ENCODE measurements at regions not wholly inside any gene's neighbourhood (a gene's known extent, or its start where the extent isn't known, plus 50 kb on each side); places are given as distances from the start of the nearest gene placed in this dataset.

DNA sequence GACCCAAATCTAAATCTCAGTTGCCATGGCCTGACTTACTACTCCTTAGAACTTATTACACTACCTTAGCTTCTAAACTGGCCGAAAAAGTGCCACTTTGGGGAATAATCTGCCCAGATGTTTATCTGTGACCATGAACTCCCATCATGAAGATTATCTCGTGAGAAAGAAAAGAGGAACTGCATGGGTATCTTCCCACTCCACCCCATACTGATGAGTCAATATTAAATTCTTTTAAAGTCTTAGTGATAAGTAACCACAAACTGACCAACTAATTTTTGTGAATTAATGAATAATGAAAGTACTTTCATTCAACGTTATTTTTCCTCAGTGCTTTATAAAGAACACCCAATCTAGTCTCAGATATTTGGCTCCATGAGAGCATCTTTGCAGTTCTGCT is 493.5 kb downstream of the EBF1 start:
- no peaks in the 10 kb centered on the region for H4K20me1 ChIP-seq (ENCODE audit: low read depth, low read length)

DNA sequence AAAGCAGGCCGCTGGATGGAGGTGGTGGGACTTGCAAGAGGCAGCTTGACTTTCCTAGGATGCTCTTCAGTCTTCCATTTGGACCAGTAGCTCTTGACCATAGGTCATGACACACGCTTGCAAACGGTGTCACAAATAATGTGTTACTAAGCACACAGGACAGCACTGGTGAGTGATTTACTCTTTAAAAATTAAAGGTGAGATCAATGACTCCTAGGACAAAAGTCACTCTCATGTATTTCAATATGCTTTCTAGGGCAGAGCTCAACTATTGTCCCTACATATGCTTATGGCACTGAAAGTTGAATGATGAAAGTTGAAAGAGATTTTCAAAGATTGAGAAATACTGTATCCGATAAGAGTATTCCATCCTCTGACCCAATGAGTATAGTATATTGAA is 496.7 kb downstream of the EBF1 start:
- H3K36me3 ChIP-seq (ENCODE audit: low read length), result no peaks in the 10 kb centered on the region
- no peaks in the 10 kb centered on the region for H3F3A ChIP-seq (ENCODE audit: insufficient read depth)
- H3K27me3 ChIP-seq (ENCODE audit: low read length), result no peaks in the 10 kb centered on the region
- TF ChIP-seq, protein P1, sequence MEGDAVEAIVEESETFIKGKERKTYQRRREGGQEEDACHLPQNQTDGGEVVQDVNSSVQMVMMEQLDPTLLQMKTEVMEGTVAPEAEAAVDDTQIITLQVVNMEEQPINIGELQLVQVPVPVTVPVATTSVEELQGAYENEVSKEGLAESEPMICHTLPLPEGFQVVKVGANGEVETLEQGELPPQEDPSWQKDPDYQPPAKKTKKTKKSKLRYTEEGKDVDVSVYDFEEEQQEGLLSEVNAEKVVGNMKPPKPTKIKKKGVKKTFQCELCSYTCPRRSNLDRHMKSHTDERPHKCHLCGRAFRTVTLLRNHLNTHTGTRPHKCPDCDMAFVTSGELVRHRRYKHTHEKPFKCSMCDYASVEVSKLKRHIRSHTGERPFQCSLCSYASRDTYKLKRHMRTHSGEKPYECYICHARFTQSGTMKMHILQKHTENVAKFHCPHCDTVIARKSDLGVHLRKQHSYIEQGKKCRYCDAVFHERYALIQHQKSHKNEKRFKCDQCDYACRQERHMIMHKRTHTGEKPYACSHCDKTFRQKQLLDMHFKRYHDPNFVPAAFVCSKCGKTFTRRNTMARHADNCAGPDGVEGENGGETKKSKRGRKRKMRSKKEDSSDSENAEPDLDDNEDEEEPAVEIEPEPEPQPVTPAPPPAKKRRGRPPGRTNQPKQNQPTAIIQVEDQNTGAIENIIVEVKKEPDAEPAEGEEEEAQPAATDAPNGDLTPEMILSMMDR (IDR thresholded peaks at IDR 0.05; ENCODE audit: insufficient read depth, low read length, poor library complexity, severe bottlenecking), result no peak
- no peak for TF ChIP-seq EZH2phosphoT487 (conservative IDR thresholded peaks at IDR 0.05; ENCODE audit: low read length)
- H3K4me3 ChIP-seq (ENCODE audit: insufficient read depth, low read length, poor library complexity, severe bottlenecking), result no peak overlapping the region
- no peaks in the 10 kb centered on the region for H3K79me2 ChIP-seq (ENCODE audit: insufficient read depth, low read length)
- no peak overlapping the region for H2AFZ ChIP-seq (ENCODE audit: low read depth, low read length, severe bottlenecking)
- H3K4me2 ChIP-seq (ENCODE audit: low read depth, low read length, poor library complexity, severe bottlenecking), result no peak overlapping the region
- no peaks in the 10 kb centered on the region for H3K9me3 ChIP-seq (ENCODE audit: insufficient read depth, low read length)
- no peaks in the 10 kb centered on the region for H3K9me2 ChIP-seq (replicated peaks; ENCODE audit: insufficient read depth, low read length)
- no peaks in the 10 kb centered on the region for H4K20me1 ChIP-seq (ENCODE audit: low read depth, low read length)
- no peak overlapping the region for H3K9ac ChIP-seq (ENCODE audit: low read length)
- no peak overlapping the region for H3K27ac ChIP-seq (ENCODE audit: low read depth, low read length)

More for the DNA sequence above, 493.5 kb downstream of the EBF1 start:
- Histone ChIP-seq H2AFZ (ENCODE audit: low read depth, low read length, severe bottlenecking) (no peak overlapping the region), H3K36me3 (ENCODE audit: low read length) (no peaks in the 10 kb centered on the region), H3K9me3 (ENCODE audit: insufficient read depth, low read length) (no peaks in the 10 kb centered on the region), H3K4me3 (ENCODE audit: insufficient read depth, low read length, poor library complexity, severe bottlenecking) (no peak overlapping the region), H3F3A (ENCODE audit: insufficient read depth) (no peaks in the 10 kb centered on the region), H3K4me2 (ENCODE audit: low read depth, low read length, poor library complexity, severe bottlenecking) (no peak overlapping the region), H3K27me3 (ENCODE audit: low read length) (no peaks in the 10 kb centered on the region), H3K27ac (ENCODE audit: low read depth, low read length) (no peak overlapping the region), H3K9ac (ENCODE audit: low read length) (no peak overlapping the region), H3K79me2 (ENCODE audit: insufficient read depth, low read length) (no peaks in the 10 kb centered on the region), H3K9me2 (replicated peaks; ENCODE audit: insufficient read depth, low read length) (no peaks in the 10 kb centered on the region)
- TF ChIP-seq, protein P1 (IDR thresholded peaks at IDR 0.05; ENCODE audit: insufficient read depth, low read length, poor library complexity, severe bottlenecking), result no peak
- no peak for TF ChIP-seq EZH2phosphoT487 (conservative IDR thresholded peaks at IDR 0.05; ENCODE audit: low read length)

DNA sequence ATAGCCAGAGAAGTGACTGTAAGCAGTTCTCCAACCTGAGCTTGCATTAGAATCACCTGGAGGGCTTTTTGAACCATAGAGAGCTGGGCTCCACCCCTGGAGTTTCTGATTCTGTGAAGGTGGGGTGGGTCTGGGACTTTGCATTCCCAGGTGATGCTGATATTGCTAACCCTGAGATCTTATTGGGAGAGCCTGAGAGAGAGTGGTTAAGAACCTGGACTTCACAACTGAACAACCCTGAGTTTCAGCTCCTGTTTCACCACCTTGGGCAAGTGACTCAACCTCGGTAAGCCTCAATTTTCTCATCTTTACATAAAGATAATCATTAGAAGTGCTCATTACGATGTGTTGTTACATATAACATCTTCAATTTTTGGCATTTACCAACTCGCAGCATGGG is 498.6 kb downstream of the EBF1 start:
- Histone ChIP-seq H3K27ac (ENCODE audit: low read depth, low read length) (no peak overlapping the region), H3K27me3 (ENCODE audit: low read length) (no peaks in the 10 kb centered on the region), H3K79me2 (ENCODE audit: insufficient read depth, low read length) (no peaks in the 10 kb centered on the region), H3K9me2 (replicated peaks; ENCODE audit: insufficient read depth, low read length) (no peaks in the 10 kb centered on the region), H4K20me1 (ENCODE audit: low read depth, low read length) (no peaks in the 10 kb centered on the region), H2AFZ (ENCODE audit: low read depth, low read length, severe bottlenecking) (no peak overlapping the region), H3K36me3 (ENCODE audit: low read length) (no peaks in the 10 kb centered on the region), H3F3A (ENCODE audit: insufficient read depth) (no peaks in the 10 kb centered on the region), H3K9me3 (ENCODE audit: insufficient read depth, low read length) (no peaks in the 10 kb centered on the region), H3K4me3 (ENCODE audit: insufficient read depth, low read length, poor library complexity, severe bottlenecking) (no peak overlapping the region), H3K4me2 (ENCODE audit: low read depth, low read length, poor library complexity, severe bottlenecking) (no peak overlapping the region), H3K9ac (ENCODE audit: low read length) (no peak overlapping the region)
- TF ChIP-seq, protein P1 (IDR thresholded peaks at IDR 0.05; ENCODE audit: insufficient read depth, low read length, poor library complexity, severe bottlenecking), result no peak
- TF ChIP-seq EZH2phosphoT487 (conservative IDR thresholded peaks at IDR 0.05; ENCODE audit: low read length), result no peak

All from SU-DHL-6 (cell line).